SU-DHL-6 (cell line): ENCODE measurements at regions not wholly inside any gene's neighbourhood (a gene's known extent, or its start where the extent isn't known, plus 50 kb on each side); places are given as distances from the start of the nearest gene placed in this dataset.

Experiments
- H2AFZ ChIP-seq: fragments of 200-600 bp; sonication (generic); 2 replicates; pipeline ENCODE4 v1.6.1; 2014; ENCODE audit warnings: low read depth, mild to moderate bottlenecking, moderate library complexity, mixed read lengths, antibody characterized with exemption, low read length; ENCODE audit not compliant: severe bottlenecking
- H3F3A ChIP-seq: fragments of 200-600 bp; shearing (Covaris generic); 2 replicates; pipeline ENCODE4 v1.6.0; 2016; ENCODE audit warnings: antibody characterized with exemption, mild to moderate bottlenecking; ENCODE audit not compliant: insufficient read depth
- H3K27ac ChIP-seq: fragments of 200-600 bp; sonication (generic); 2 replicates; pipeline ENCODE4 v1.5.1; 2016; ENCODE audit warnings: low read depth, mild to moderate bottlenecking, low read length, moderate library complexity, mixed read lengths
- H3K27me3 ChIP-seq: fragments of 200-600 bp; sonication (generic), shearing (Covaris generic); 2 replicates; pipeline ENCODE4 v1.6.0; 2014; ENCODE audit warnings: mild to moderate bottlenecking, low read length
- H3K36me3 ChIP-seq: fragments of 200-600 bp; sonication (generic); 2 replicates; pipeline ENCODE4 v1.6.1; 2014; ENCODE audit warnings: mild to moderate bottlenecking, low read length, mixed read lengths
- H3K4me2 ChIP-seq: fragments of 300-600, 200-600 bp; shearing (Covaris generic), sonication (generic); 2 replicates; pipeline ENCODE4 v1.6.0; 2014; ENCODE audit warnings: low read length, low read depth, mild to moderate bottlenecking; ENCODE audit not compliant: poor library complexity, severe bottlenecking
- H3K4me3 ChIP-seq: fragments of 200-600 bp; sonication (generic); 2 replicates; pipeline ENCODE4 v1.5.1; 2014; ENCODE audit warnings: antibody characterized with exemption, low read length, mild to moderate bottlenecking, mixed read lengths; ENCODE audit not compliant: insufficient read depth, poor library complexity, severe bottlenecking
- H3K79me2 ChIP-seq: fragments of 200-600 bp; sonication (generic); 2 replicates; pipeline ENCODE4 v1.6.1; 2014; ENCODE audit warnings: mild to moderate bottlenecking, low read length, moderate library complexity; ENCODE audit not compliant: insufficient read depth
- H3K9ac ChIP-seq: fragments of 200-600 bp; sonication (generic); 2 replicates; pipeline ENCODE4 v1.7.0; 2014; ENCODE audit warnings: mild to moderate bottlenecking, low read length
- H3K9me2 ChIP-seq: fragments of 200-600 bp; sonication (generic); replicated peaks from 2 replicates; pipeline ENCODE4 v1.6.1; 2014; ENCODE audit warnings: low read length; ENCODE audit not compliant: insufficient read depth
- H3K9me3 ChIP-seq: fragments of 200-600 bp; sonication (generic); 2 replicates; pipeline ENCODE4 v1.6.1; 2014; ENCODE audit warnings: low read length, mixed read lengths; ENCODE audit not compliant: insufficient read depth
- H4K20me1 ChIP-seq: fragments of 200-600 bp; sonication (generic); 2 replicates; pipeline ENCODE4 v1.6.1; 2014; ENCODE audit warnings: low read depth, mild to moderate bottlenecking, antibody characterized with exemption, low read length, moderate library complexity, mixed read lengths
- EZH2phosphoT487 ChIP-seq: fragments of 200-600 bp; sonication (generic), shearing (Covaris generic); conservative IDR thresholded peaks from 2 replicates; pipeline ENCODE4 v1.6.1; 2018; ENCODE audit warnings: mild to moderate bottlenecking, antibody characterized with exemption, low read length, moderate library complexity, mixed read lengths
- TF ChIP-seq, protein P1 (sequence below): fragments of 200-600 bp; sonication (generic); IDR thresholded peaks from one replicate; pipeline ENCODE4 v1.5.1; 2017; ENCODE audit warnings: antibody characterized with exemption, mild to moderate bottlenecking, low read length, moderate library complexity; ENCODE audit not compliant: insufficient read depth, poor library complexity, severe bottlenecking

DNA sequence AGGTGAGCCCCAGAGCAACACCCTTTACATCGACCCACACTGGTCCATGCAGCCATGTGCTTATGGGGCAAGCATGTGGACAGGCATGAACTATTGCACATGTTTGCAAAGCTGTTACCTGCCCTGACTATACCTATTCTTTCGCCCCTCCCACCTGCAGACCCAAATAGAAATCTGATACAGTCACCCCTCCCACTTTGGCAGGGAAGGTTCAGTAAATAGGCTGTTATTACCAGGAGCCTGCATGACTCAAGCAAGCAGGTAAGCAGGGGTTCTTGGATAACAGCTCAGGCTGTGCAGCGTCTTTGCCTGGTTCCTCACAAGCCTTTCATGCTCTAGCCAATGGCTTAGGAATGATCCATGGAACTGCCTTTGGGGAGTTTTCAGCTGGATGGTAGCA is 122.7 kb upstream of the DIPK2B start:
- no peak for TF ChIP-seq EZH2phosphoT487
- TF ChIP-seq, protein P1, sequence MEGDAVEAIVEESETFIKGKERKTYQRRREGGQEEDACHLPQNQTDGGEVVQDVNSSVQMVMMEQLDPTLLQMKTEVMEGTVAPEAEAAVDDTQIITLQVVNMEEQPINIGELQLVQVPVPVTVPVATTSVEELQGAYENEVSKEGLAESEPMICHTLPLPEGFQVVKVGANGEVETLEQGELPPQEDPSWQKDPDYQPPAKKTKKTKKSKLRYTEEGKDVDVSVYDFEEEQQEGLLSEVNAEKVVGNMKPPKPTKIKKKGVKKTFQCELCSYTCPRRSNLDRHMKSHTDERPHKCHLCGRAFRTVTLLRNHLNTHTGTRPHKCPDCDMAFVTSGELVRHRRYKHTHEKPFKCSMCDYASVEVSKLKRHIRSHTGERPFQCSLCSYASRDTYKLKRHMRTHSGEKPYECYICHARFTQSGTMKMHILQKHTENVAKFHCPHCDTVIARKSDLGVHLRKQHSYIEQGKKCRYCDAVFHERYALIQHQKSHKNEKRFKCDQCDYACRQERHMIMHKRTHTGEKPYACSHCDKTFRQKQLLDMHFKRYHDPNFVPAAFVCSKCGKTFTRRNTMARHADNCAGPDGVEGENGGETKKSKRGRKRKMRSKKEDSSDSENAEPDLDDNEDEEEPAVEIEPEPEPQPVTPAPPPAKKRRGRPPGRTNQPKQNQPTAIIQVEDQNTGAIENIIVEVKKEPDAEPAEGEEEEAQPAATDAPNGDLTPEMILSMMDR: no peak
- H3F3A ChIP-seq: no peaks in the 10 kb centered on the region
- no peaks in the 10 kb centered on the region for H3K9me3 ChIP-seq
- H3K4me3 ChIP-seq: no peak overlapping the region
- no peak overlapping the region for H3K27ac ChIP-seq
- H2AFZ ChIP-seq: no peak overlapping the region
- no peaks in the 10 kb centered on the region for H4K20me1 ChIP-seq
- H3K27me3 ChIP-seq: no peaks in the 10 kb centered on the region
- H3K9ac ChIP-seq: no peak overlapping the region
- no peaks in the 10 kb centered on the region for H3K79me2 ChIP-seq
- no peaks in the 10 kb centered on the region for H3K36me3 ChIP-seq
- no peak overlapping the region for H3K4me2 ChIP-seq
- H3K9me2 ChIP-seq: no peaks in the 10 kb centered on the region

DNA sequence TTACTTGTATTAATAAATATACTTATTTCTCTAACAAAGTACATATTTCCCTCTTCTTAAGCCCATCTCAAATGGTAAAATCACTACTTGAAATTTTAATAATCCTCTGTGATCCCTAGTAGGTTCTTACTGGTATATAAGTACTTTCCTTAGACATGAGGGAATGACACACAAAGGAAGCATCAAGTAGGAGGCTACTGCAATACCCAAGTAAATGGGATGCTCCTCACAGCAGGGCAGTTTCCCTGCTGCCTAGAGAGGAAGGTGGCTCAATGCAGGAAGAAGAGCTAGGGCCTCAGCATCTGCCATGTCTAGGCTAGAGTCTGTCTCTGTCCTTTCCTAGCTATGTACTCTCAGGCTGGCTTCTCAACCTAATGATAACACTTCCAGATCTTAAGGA is 122.1 kb upstream of the DIPK2B start:
- H3K36me3 ChIP-seq: no peaks in the 10 kb centered on the region
- no peak overlapping the region for H3K9ac ChIP-seq
- TF ChIP-seq, protein P1: no peak
- no peak for TF ChIP-seq EZH2phosphoT487
- no peaks in the 10 kb centered on the region for H3K9me2 ChIP-seq
- no peak overlapping the region for H2AFZ ChIP-seq
- H3K9me3 ChIP-seq: no peaks in the 10 kb centered on the region
- no peak overlapping the region for H3K4me3 ChIP-seq
- H3K27me3 ChIP-seq: no peaks in the 10 kb centered on the region
- no peak overlapping the region for H3K27ac ChIP-seq
- H3K79me2 ChIP-seq: no peaks in the 10 kb centered on the region
- H3K4me2 ChIP-seq: no peak overlapping the region
- H3F3A ChIP-seq: no peaks in the 10 kb centered on the region
- no peaks in the 10 kb centered on the region for H4K20me1 ChIP-seq

DNA sequence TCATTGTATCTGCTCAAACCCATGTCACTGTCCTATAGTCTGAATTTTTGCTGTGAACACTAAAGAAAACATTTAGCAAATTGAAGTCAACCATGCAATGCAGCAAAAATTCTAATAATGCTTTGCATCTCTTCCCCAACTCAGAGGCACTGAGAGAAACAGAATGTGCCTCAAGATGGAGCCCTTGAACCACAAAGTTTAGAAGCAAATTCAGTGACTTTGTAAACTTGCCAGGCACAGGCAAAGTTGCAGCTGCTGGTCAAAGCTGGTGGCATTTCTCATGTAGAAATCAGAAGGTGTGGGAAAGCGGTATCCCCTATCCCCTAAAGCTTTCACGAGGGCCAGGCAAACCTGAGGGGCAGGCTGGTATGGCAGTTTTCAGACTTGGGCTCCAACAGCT is 121.7 kb upstream of the DIPK2B start:
- no peak overlapping the region for H3K27ac ChIP-seq
- no peak overlapping the region for H3K9ac ChIP-seq
- H3K79me2 ChIP-seq: no peaks in the 10 kb centered on the region
- no peaks in the 10 kb centered on the region for H3K36me3 ChIP-seq
- no peaks in the 10 kb centered on the region for H3F3A ChIP-seq
- no peaks in the 10 kb centered on the region for H3K9me2 ChIP-seq
- H3K4me3 ChIP-seq: no peak overlapping the region
- H3K27me3 ChIP-seq: no peaks in the 10 kb centered on the region
- no peak overlapping the region for H3K4me2 ChIP-seq
- H2AFZ ChIP-seq: no peak overlapping the region
- no peaks in the 10 kb centered on the region for H4K20me1 ChIP-seq
- no peaks in the 10 kb centered on the region for H3K9me3 ChIP-seq
- TF ChIP-seq, protein P1: no peak
- no peak for TF ChIP-seq EZH2phosphoT487

DNA sequence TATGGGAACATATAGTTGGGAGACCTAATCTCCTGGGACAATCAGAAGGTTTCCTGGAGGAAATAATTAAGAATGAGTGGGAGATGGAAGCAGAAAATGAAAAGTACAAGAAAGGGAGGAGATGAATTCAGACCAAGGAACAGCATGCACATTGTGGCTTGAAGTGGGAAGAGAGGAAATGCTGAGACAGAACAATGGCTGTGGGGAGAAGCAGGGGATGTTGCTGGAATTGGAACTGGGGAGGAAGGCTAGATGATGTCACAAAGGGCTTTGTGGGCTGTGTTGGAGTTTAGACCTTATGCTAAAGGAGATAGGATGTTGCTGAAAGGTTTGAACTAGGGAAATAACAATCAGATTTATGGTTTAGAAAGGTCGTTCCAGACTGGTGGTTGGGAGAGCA is 119.5 kb upstream of the DIPK2B start:
- no peaks in the 10 kb centered on the region for H3K36me3 ChIP-seq
- TF ChIP-seq, protein P1: no peak
- no peak for TF ChIP-seq EZH2phosphoT487
- H3K27me3 ChIP-seq: no peaks in the 10 kb centered on the region
- H3K9ac ChIP-seq: no peak overlapping the region
- H3K79me2 ChIP-seq: no peaks in the 10 kb centered on the region
- H2AFZ ChIP-seq: no peak overlapping the region
- H3K4me2 ChIP-seq: no peak overlapping the region
- no peaks in the 10 kb centered on the region for H3F3A ChIP-seq
- H3K9me2 ChIP-seq: no peaks in the 10 kb centered on the region
- no peaks in the 10 kb centered on the region for H4K20me1 ChIP-seq
- no peak overlapping the region for H3K27ac ChIP-seq
- no peak overlapping the region for H3K4me3 ChIP-seq
- no peaks in the 10 kb centered on the region for H3K9me3 ChIP-seq
